HEK293 (cell line): ENCODE measurements at regions not wholly inside any gene's neighbourhood (a gene's known extent, or its start where the extent isn't known, plus 50 kb on each side); places are given as distances from the start of the nearest gene placed in this dataset.

Source experiments
- CTCF ChIA-PET: fragments of 350-600 bp; formaldehyde crosslinking; extraction: SDS; loops from one replicate; lab custom pipeline; 2021; ENCODE audit warnings: antibody characterized with exemption; lab: Yijun Ruan, JAX
- POLR2A ChIA-PET: fragments of 300-600 bp; formaldehyde crosslinking; extraction: SDS; loops from one replicate; lab custom pipeline; 2020; ENCODE audit warnings: antibody characterized with exemption, inconsistent platforms; lab: Yijun Ruan, JAX
- H3K27ac ChIP-seq: fragments of 200-500 bp; sonication (Bioruptor generic); 2 replicates; pipeline ENCODE4 v1.5.1; 2014; ENCODE audit warnings: low read depth, low read length, control low read depth, inconsistent platforms; ENCODE audit errors: extremely low read depth
- H3K36me3 ChIP-seq, 2 experiments: fragments of 200-500 bp in 1 of 2; sonication (Bioruptor generic) in 1 of 2; 1 replicate in 1 of 2; 2 replicates in 1 of 2; pipeline ENCODE4 v1.5.1; 2014 to 2017; ENCODE audit warnings: inconsistent platforms in 2 of 2, low read length in 2 of 2; ENCODE audit not compliant: control insufficient read depth in 2 of 2, insufficient read depth in 1 of 2
- H3K4me1 ChIP-seq: fragments of 200-500 bp; sonication (Bioruptor generic); 2 replicates; pipeline ENCODE4 v1.5.1; 2014; ENCODE audit warnings: mild to moderate bottlenecking, low read length, inconsistent platforms; ENCODE audit not compliant: control insufficient read depth, insufficient read depth
- H3K4me3 ChIP-seq: 2 replicates; pipeline ENCODE4 v1.5.1; 2011; ENCODE audit warnings: low read depth, mild to moderate bottlenecking, control low read depth, low read length, moderate library complexity
- H3K9me3 ChIP-seq: fragments of 200-500 bp; sonication (Bioruptor generic); 2 replicates; pipeline ENCODE4 v1.5.1; 2014; ENCODE audit warnings: low read depth, low read length, inconsistent platforms; ENCODE audit not compliant: control insufficient read depth, insufficient read depth
- GLI2 ChIP-seq: fragments of 450-650 bp; formaldehyde crosslinking; IDR thresholded peaks from 2 replicates; pipeline ENCODE4; 2017; ENCODE audit warnings: missing biosample characterization, missing genetic modification characterization, low read depth, borderline replicate concordance
- PRDM1 ChIP-seq: fragments of 450-650 bp; formaldehyde crosslinking; IDR thresholded peaks from 2 replicates; pipeline ENCODE4; 2016; ENCODE audit warnings: missing biosample characterization, missing genetic modification characterization
- REPIN1 ChIP-seq: fragments of 450-650 bp; formaldehyde crosslinking; IDR thresholded peaks from 2 replicates; pipeline ENCODE4 v1.5.1; 2017; ENCODE audit warnings: missing biosample characterization, missing genetic modification characterization, low read depth
- SP7 ChIP-seq: fragments of 450-650 bp; formaldehyde crosslinking; IDR thresholded peaks from 2 replicates; pipeline ENCODE4 v1.5.1; 2016; ENCODE audit warnings: missing biosample characterization, missing genetic modification characterization
- YY2 ChIP-seq: fragments of 450-650 bp; formaldehyde crosslinking; IDR thresholded peaks from 2 replicates; pipeline ENCODE4 v1.5.1; 2016; ENCODE audit warnings: missing biosample characterization, missing genetic modification characterization
- ZFHX2 ChIP-seq: fragments of 450-650 bp; formaldehyde crosslinking; conservative IDR thresholded peaks from 2 replicates; pipeline ENCODE4 v1.5.1; 2016; ENCODE audit warnings: missing biosample characterization, missing genetic modification characterization
- ZNF140 ChIP-seq: fragments of 450-650 bp; formaldehyde crosslinking; IDR thresholded peaks from 2 replicates; pipeline ENCODE4 v1.5.1; 2016; ENCODE audit warnings: missing biosample characterization, missing genetic modification characterization
- ZNF248 ChIP-seq: fragments of 450-650 bp; formaldehyde crosslinking; IDR thresholded peaks from 2 replicates; pipeline ENCODE4 v1.5.1; 2017; ENCODE audit warnings: missing biosample characterization, missing genetic modification characterization
- ZNF416 ChIP-seq: fragments of 450-650 bp; formaldehyde crosslinking; IDR thresholded peaks from 2 replicates; pipeline ENCODE4 v1.5.1; 2016; ENCODE audit warnings: missing biosample characterization, missing genetic modification characterization
- ZNF529 ChIP-seq: fragments of 450-650 bp; formaldehyde crosslinking; IDR thresholded peaks from 2 replicates; pipeline ENCODE4 v1.5.1; 2017; ENCODE audit warnings: missing genetic modification characterization, missing biosample characterization; ENCODE audit not compliant: insufficient replicate concordance
- ZNF544 ChIP-seq: fragments of 450-650 bp; formaldehyde crosslinking; IDR thresholded peaks from 2 replicates; pipeline ENCODE4 v1.5.0; 2017; ENCODE audit warnings: missing biosample characterization, missing genetic modification characterization
- ZNF558 ChIP-seq: fragments of 450-650 bp; formaldehyde crosslinking; IDR thresholded peaks from 2 replicates; pipeline ENCODE4 v1.5.1; 2016; ENCODE audit warnings: missing biosample characterization, missing genetic modification characterization
- TF ChIP-seq, protein P1 (sequence below): fragments of 450-650 bp; formaldehyde crosslinking; IDR thresholded peaks from 2 replicates; pipeline ENCODE4 v1.5.1; 2016; ENCODE audit warnings: missing biosample characterization, missing genetic modification characterization, low read depth
- TF ChIP-seq, protein P2 (sequence below): IDR thresholded peaks from 2 replicates; pipeline ENCODE4 v1.6.1; 2011; ENCODE audit warnings: mild to moderate bottlenecking, low read depth, low read length, borderline replicate concordance
- TF ChIP-seq, protein P3 (sequence below): fragments of 450-650 bp; formaldehyde crosslinking; IDR thresholded peaks from 2 replicates; pipeline ENCODE4 v1.5.1; 2016; ENCODE audit warnings: missing biosample characterization, missing genetic modification characterization, low read depth

DNA sequence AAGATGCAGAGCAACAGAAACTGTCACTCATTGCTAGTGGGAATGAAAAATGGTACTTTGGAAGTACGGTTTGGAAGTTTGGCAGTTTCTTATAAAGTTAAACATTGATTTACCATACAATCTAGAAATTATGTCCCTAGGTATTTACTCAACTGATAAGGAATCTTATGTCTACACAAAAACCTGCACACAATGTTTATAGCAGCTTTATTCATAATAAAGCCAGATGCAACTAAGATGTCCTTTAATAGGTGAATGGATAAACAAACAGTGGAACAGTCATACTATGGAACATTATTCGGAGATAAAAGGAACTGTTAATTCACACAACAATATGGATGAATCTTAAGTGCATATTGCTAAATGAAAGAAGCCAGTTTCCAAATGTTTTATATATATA lies 96.2 kb upstream of the SIRPA start (continued):
- TF ChIP-seq YY2 (tag by site-specific recombination): no peak

DNA sequence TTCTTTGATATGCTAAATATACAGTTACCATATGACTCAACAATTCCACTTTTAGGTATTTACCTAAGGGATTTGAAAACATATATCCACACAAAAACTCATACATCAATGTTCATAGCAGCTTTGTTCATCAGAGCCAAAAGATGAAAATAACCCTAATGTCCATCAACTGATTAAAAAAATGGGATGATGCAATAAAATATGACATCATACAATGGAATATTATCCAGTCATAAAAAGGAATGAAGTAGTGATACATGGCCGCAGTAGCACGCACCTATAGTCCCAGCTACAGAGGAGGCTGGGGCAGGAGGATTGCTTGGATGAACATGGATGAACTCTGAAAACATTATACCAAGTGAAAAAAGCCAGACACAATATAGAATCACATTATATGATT lies 101.4 kb upstream of the SIRPA start:
- ChIA-PET POLR2A (no interaction called here), CTCF (interaction anchor here (1.3 to 2.6 kb wide), 4 partner anchors 8 to 29 kb away, joined by 4 to 13 read pairs (median 7); no protein-coding TSS in a partner anchor)
- Histone ChIP-seq H3K27ac (no peak overlapping the region), H3K4me3 (no peak overlapping the region), H3K4me1 (no peaks in the 10 kb centered on the region), H3K36me3 (no peaks in the 10 kb centered on the region), H3K9me3 (no peaks in the 10 kb centered on the region)
- TF ChIP-seq, protein P1, sequence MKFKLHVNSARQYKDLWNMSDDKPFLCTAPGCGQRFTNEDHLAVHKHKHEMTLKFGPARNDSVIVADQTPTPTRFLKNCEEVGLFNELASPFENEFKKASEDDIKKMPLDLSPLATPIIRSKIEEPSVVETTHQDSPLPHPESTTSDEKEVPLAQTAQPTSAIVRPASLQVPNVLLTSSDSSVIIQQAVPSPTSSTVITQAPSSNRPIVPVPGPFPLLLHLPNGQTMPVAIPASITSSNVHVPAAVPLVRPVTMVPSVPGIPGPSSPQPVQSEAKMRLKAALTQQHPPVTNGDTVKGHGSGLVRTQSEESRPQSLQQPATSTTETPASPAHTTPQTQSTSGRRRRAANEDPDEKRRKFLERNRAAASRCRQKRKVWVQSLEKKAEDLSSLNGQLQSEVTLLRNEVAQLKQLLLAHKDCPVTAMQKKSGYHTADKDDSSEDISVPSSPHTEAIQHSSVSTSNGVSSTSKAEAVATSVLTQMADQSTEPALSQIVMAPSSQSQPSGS (tag by site-specific recombination): peak; percentile 58
- no peak for TF ChIP-seq ZNF248 (tag by site-specific recombination)

DNA sequence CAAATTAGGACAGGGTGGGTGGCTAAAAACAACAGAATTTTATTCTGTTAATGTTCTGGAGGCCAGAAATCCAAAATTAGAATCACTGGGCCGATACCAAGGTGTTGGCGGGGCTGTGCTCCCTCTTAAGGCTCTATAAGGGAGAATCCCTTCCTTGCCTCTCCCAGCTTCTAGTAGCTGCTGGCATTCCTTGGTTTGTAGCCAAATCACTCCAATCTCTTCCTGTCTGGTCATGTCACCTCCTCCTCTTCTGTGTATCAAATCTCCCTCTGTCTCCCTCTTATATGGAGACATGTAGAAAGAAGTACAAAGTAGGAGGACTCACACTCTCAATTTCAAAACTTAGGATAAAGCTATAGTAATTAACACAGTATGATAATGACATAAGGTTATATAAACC lies 102.9 kb upstream of the SIRPA start:
- Histone ChIP-seq H3K36me3 (no peaks in the 10 kb centered on the region), H3K4me1 (no peaks in the 10 kb centered on the region), H3K9me3 (no peaks in the 10 kb centered on the region), H3K27ac (no peak overlapping the region), H3K4me3 (no peak overlapping the region)
- ChIA-PET POLR2A (no interaction called here), CTCF (interaction anchor here (1.1 to 2.0 kb wide), 6 partner anchors 10 to 27 kb away, joined by 4 to 10 read pairs (median 6); no protein-coding TSS in a partner anchor)
- no peak for TF ChIP-seq PRDM1 (tag by site-specific recombination)

DNA sequence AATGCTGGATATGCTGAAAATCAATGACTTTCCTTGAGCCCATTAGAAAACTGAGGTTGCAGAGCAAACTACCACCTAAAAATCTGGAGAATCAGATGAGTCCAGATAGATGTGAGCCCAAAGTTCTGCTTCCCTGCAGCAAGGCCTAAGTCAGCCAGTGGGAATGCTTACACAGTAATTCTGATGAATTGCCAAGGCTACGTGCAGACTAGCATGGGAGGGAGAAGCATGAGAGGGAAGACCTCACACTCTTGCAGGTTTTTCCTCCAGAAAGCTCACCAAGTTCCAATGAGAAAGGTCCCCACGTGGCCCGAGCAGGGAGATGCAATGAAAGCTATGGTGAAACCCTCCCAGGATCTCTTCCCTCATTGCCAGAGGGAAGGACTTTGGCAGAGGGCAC lies 104.8 kb upstream of the SIRPA start:
- Histone ChIP-seq H3K36me3 (no peaks in the 10 kb centered on the region), H3K9me3 (no peaks in the 10 kb centered on the region), H3K4me3 (no peak overlapping the region), H3K27ac (no peak overlapping the region), H3K4me1 (no peaks in the 10 kb centered on the region)
- POLR2A ChIA-PET: interaction anchor here (1.7 kb wide), 1 partner anchor 14 kb away, joined by 6 read pairs; no protein-coding TSS in a partner anchor
- TF ChIP-seq, protein P2, sequence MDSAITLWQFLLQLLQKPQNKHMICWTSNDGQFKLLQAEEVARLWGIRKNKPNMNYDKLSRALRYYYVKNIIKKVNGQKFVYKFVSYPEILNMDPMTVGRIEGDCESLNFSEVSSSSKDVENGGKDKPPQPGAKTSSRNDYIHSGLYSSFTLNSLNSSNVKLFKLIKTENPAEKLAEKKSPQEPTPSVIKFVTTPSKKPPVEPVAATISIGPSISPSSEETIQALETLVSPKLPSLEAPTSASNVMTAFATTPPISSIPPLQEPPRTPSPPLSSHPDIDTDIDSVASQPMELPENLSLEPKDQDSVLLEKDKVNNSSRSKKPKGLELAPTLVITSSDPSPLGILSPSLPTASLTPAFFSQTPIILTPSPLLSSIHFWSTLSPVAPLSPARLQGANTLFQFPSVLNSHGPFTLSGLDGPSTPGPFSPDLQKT: no peak
- TF ChIP-seq ZFHX2 (tag by site-specific recombination) (no peak), SP7 (no peak), REPIN1 (tag by site-specific recombination) (no peak), ZNF140 (tag by site-specific recombination) (no peak)
- CTCF ChIA-PET: interaction anchor here (0.6 to 2.0 kb wide), 3 partner anchors 13 to 217 kb away, joined by 3 to 10 read pairs (median 4); no protein-coding TSS in a partner anchor

DNA sequence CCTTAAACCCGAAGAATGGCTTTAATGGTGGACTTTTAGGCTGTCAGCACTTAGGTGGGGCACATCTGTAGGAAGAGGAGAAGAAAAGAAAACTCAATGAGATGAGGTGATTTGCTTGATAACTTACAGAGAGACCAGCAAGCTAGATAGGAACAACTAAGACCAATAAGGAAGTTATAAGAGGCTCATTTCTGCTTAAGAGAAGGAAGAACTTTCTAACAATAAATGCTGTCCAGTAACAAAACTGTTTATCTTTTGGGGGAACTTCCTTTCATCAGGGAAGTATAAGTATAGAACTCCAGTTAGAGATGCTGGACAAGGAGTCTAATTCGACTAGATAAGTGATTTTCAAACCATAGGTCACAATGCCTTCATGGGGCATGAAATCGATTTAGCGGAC lies 107.2 kb upstream of the SIRPA start:
- Histone ChIP-seq H3K9me3 (no peaks in the 10 kb centered on the region), H3K27ac (no peak overlapping the region), H3K4me3 (no peak overlapping the region), H3K4me1 (no peaks in the 10 kb centered on the region), H3K36me3 (no peaks in the 10 kb centered on the region)
- ChIA-PET POLR2A (no interaction called here), CTCF (interaction anchor here (0.6 kb wide), 1 partner anchor 832 kb away, joined by 3 read pairs; no protein-coding TSS in a partner anchor)
- TF ChIP-seq, protein P3, sequence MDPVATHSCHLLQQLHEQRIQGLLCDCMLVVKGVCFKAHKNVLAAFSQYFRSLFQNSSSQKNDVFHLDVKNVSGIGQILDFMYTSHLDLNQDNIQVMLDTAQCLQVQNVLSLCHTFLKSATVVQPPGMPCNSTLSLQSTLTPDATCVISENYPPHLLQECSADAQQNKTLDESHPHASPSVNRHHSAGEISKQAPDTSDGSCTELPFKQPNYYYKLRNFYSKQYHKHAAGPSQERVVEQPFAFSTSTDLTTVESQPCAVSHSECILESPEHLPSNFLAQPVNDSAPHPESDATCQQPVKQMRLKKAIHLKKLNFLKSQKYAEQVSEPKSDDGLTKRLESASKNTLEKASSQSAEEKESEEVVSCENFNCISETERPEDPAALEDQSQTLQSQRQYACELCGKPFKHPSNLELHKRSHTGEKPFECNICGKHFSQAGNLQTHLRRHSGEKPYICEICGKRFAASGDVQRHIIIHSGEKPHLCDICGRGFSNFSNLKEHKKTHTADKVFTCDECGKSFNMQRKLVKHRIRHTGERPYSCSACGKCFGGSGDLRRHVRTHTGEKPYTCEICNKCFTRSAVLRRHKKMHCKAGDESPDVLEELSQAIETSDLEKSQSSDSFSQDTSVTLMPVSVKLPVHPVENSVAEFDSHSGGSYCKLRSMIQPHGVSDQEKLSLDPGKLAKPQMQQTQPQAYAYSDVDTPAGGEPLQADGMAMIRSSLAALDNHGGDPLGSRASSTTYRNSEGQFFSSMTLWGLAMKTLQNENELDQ (tag by site-specific recombination): no peak
- TF ChIP-seq ZNF544 (tag by site-specific recombination) (no peak), ZNF529 (no peak), ZNF558 (tag by site-specific recombination) (no peak), ZNF416 (tag by site-specific recombination) (no peak), GLI2 (tag by site-specific recombination) (no peak)
